WERI-Rb-1 (cell line): ENCODE measurements at regions not wholly inside any gene's neighbourhood (a gene's known extent, or its start where the extent isn't known, plus 50 kb on each side); places are given as distances from the start of the nearest gene placed in this dataset.

Experiments used
- DNase-seq: peaks from one replicate; pipeline ENCODE4 v3.0.0-alpha.2; 2020
- H3K27ac ChIP-seq: fragments of 250-450 bp; sonication (Bioruptor Pico); 2 replicates; pipeline ENCODE4 v1.5.1; 2020; ENCODE audit warnings: mild to moderate bottlenecking, moderate library complexity
- H3K27me3 ChIP-seq: fragments of 250-450 bp; sonication (Bioruptor Pico); 2 replicates; pipeline ENCODE4 v1.5.1; 2021; ENCODE audit warnings: mild to moderate bottlenecking, low read depth, moderate library complexity; ENCODE audit not compliant: insufficient read depth, severe bottlenecking
- H3K36me3 ChIP-seq: fragments of 250-450 bp; sonication (Bioruptor Pico); 2 replicates; pipeline ENCODE4 v1.5.1; 2020; ENCODE audit warnings: mild to moderate bottlenecking, moderate library complexity
- H3K4me3 ChIP-seq: 2 replicates; pipeline ENCODE4 v1.5.1; 2011; ENCODE audit warnings: low read depth, mild to moderate bottlenecking, control low read depth, low read length
- H3K9me3 ChIP-seq: fragments of 250-450 bp; sonication (Bioruptor Pico); 2 replicates; pipeline ENCODE4 v1.5.1; 2021; ENCODE audit warnings: mild to moderate bottlenecking, moderate library complexity; ENCODE audit not compliant: severe bottlenecking
- CTCF ChIP-seq: IDR thresholded peaks from 2 replicates; pipeline ENCODE4 v1.5.1; 2011; ENCODE audit warnings: low read depth, mild to moderate bottlenecking, control low read depth, inconsistent platforms, low read length

GRCh38 chr4:1459722-1460511, 53.7 kb upstream of the NKX1-1 start:
- Histone ChIP-seq H3K27ac (no peak overlapping the region), H3K9me3 (peaks cover 13% of the 10 kb centered on the region), H3K36me3 (no peaks in the 10 kb centered on the region), H3K4me3 (no peak overlapping the region), H3K27me3 (peaks cover 28% of the 10 kb centered on the region)
- no peak for TF ChIP-seq CTCF
- DNase-seq = no peak

GRCh38 chr4:1459081-1459721, 53.0 kb upstream of the NKX1-1 start:
- DNase-seq = no peak
- H3K4me3 ChIP-seq = no peak overlapping the region
- no peak for TF ChIP-seq CTCF
- H3K27me3 ChIP-seq = peaks cover 33% of the 10 kb centered on the region
- no peak overlapping the region for H3K27ac ChIP-seq
- no peaks in the 10 kb centered on the region for H3K36me3 ChIP-seq
- H3K9me3 ChIP-seq = peaks cover 20% of the 10 kb centered on the region

DNA sequence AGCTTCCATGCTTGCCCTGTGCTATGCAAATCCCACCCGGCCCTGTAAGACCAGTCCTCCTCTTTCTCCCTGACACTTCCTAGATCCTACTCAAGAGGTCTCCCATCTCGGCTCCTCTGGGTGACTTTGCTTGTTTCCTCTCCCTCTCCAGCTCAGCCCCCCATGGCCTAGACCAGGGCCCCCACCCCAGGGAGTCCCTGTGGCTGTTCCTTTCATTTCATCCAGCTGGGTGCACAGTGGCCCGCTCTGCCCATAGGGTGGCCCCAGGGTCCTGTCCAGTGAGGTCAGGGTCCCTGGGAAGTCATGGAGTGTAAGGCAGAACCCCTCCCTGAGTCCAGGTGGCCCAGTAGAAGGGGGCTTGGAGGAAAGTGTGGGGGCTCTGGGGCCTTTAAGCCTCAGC, 52.3 kb upstream of the NKX1-1 start:
- Histone ChIP-seq H3K36me3 (no peaks in the 10 kb centered on the region), H3K4me3 (no peak overlapping the region), H3K9me3 (peaks cover 22% of the 10 kb centered on the region), H3K27ac (no peak overlapping the region), H3K27me3 (peaks cover 33% of the 10 kb centered on the region)
- no peak for DNase-seq
- no peak for TF ChIP-seq CTCF
